Lung (tissue), 11 donors: ENCODE measurements at regions not wholly inside any gene's neighbourhood (a gene's known extent, or its start where the extent isn't known, plus 50 kb on each side); places are given as distances from the start of the nearest gene placed in this dataset.
A peak's percentile ranks its signal among the peaks of the same experiment; 100 is the strongest.

Experiments
- ATAC-seq: fragments of 200-7000 bp; cut with Tn5 transposase; one replicate; pipeline ENCODE4 v1.9.1; 2020; ENCODE audit warnings: moderate number of reproducible peaks; ENCODE audit not compliant: insufficient read depth, low FRiP score
- DNase-seq, 3 donors: peaks; one replicate each; pipeline ENCODE4 v3.0.0-alpha.2; 2013 to 2017
- H3K27ac ChIP-seq, 2 donors: one replicate each; pipeline ENCODE4 v1.5.1; 2013; ENCODE audit warnings: mild to moderate bottlenecking in 2 of 2, moderate library complexity in 2 of 2, control low read depth in 1 of 2, inconsistent platforms in 1 of 2, low read depth in 1 of 2, low read length in 1 of 2
- H3K27me3 ChIP-seq, 3 donors: one replicate each; pipeline ENCODE4 v1.5.1; 2013; ENCODE audit warnings: low read length in 2 of 3; ENCODE audit not compliant: control insufficient read depth in 3 of 3, insufficient read depth in 3 of 3
- H3K36me3 ChIP-seq, 4 donors: one replicate each; pipeline ENCODE4 v1.5.1; 2013; ENCODE audit warnings: low read length in 4 of 4, mild to moderate bottlenecking in 1 of 4, moderate library complexity in 1 of 4; ENCODE audit not compliant: control insufficient read depth in 4 of 4, insufficient read depth in 4 of 4
- H3K4me1 ChIP-seq, 5 donors: one replicate each; pipeline ENCODE4 v1.5.1; 2013; ENCODE audit warnings: low read length in 5 of 5, mild to moderate bottlenecking in 2 of 5, moderate library complexity in 1 of 5; ENCODE audit not compliant: control insufficient read depth in 5 of 5, insufficient read depth in 5 of 5
- H3K4me3 ChIP-seq: one replicate; pipeline ENCODE4 v1.5.1; 2013; ENCODE audit warnings: mild to moderate bottlenecking, control low read depth, moderate library complexity
- H3K9ac ChIP-seq, 2 donors: one replicate each; pipeline ENCODE4 v1.5.1; 2013; ENCODE audit warnings: low read length in 2 of 2, control low read depth in 1 of 2; ENCODE audit not compliant: insufficient read depth in 1 of 2
- H3K9me3 ChIP-seq, 4 donors: one replicate each; pipeline ENCODE4 v1.5.1; 2013; ENCODE audit warnings: low read length in 3 of 4, mild to moderate bottlenecking in 1 of 4, moderate library complexity in 1 of 4; ENCODE audit not compliant: control insufficient read depth in 4 of 4, insufficient read depth in 3 of 4
- WGBS, 2 donors: extraction: QIAGEN DNeasy Blood & Tissue Kit; methylation state at CpG; one replicate each; pipeline ENCODE4 v1.1.7; 2013; 5-methylcytosine and 5-hydroxymethylcytosine counted together
- TF ChIP-seq, protein P1 (sequence below): IDR thresholded peaks from 2 replicates; pipeline ENCODE4 v1.5.1; 2012; ENCODE audit warnings: mild to moderate bottlenecking; ENCODE audit errors: control extremely low read depth, extremely low read depth
- donor health status: control.
- donor health status: control.
- donor health status: Bipolar disorder and iron deficiency.
- donor health status: healthy.
- donor health status: DM: yes; HTN: yes; CAD: no.

- Histone ChIP-seq H3K36me3 (no peaks in the 10 kb centered on the region), H3K9me3 (no peaks in the 10 kb centered on the region), H3K4me1 (peaks cover 0 to 34% (median 12%) of the 10 kb centered on the region in 5 donors), H3K27ac (no peak overlapping the region), H3K4me3 (no peak overlapping the region), H3K9ac (no peak overlapping the region), H3K27me3 (peaks cover 0 to 20% (median 0%) of the 10 kb centered on the region in 3 donors)
- ATAC-seq (no peak), DNase-seq (peak in 1 of 3 donors; percentile 57)
- TF ChIP-seq, protein P1, sequence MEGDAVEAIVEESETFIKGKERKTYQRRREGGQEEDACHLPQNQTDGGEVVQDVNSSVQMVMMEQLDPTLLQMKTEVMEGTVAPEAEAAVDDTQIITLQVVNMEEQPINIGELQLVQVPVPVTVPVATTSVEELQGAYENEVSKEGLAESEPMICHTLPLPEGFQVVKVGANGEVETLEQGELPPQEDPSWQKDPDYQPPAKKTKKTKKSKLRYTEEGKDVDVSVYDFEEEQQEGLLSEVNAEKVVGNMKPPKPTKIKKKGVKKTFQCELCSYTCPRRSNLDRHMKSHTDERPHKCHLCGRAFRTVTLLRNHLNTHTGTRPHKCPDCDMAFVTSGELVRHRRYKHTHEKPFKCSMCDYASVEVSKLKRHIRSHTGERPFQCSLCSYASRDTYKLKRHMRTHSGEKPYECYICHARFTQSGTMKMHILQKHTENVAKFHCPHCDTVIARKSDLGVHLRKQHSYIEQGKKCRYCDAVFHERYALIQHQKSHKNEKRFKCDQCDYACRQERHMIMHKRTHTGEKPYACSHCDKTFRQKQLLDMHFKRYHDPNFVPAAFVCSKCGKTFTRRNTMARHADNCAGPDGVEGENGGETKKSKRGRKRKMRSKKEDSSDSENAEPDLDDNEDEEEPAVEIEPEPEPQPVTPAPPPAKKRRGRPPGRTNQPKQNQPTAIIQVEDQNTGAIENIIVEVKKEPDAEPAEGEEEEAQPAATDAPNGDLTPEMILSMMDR, result no peak
- WGBS, 2 donors, result 65 to 77% methylated on average over 9 of the region's 9 CpGs
Measured at GRCh38 chr16:86306811-86307513, 203.4 kb upstream of the FOXF1 start.

DNA sequence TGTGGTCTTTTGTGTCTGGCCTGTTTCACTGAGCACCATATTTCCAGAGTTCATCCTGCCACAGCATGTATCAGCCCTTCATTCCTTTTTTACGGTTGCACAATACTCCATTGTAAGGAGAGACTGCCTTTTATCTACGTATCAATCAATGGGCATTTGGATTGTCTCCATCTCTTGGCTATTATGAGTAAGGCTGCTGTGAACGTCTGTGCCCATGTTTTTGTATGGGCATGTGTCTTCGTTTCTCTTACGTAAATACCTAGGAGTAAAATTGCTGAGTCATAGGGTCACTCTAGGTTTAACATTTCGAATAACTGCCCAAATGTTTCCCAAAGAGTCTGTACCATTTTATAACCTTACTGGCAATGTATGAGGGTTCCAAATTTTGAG lies 202.8 kb upstream of the FOXF1 start:
- no peak overlapping the region for H3K9ac ChIP-seq
- 59 to 62% methylated on average over 6 of the region's 6 CpGs for WGBS, 2 donors

DNA sequence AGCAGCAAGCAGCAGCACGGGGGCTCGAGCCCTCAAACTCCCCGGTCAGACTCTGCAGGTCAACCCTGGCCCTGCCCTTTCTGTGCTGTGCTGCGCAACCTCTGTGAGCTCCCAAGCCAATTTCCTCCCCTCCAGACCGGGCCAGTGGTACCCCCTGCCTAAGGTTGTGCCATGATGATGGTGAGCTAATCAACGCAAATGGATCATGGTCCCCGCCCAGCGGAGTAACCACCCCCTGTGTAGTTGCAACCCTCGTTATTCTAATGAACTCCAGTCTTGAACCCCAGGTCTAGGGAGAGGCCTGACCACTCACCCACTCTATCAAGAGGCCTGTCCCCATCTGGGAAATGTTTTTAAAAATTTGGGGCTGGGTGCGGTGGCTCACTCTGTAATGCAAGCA lies 201.8 kb upstream of the FOXF1 start:
- Histone ChIP-seq H3K36me3 (no peaks in the 10 kb centered on the region), H3K4me3 (no peak overlapping the region), H3K4me1 (peaks cover 0 to 27% (median 6%) of the 10 kb centered on the region in 5 donors), H3K9me3 (no peaks in the 10 kb centered on the region), H3K27me3 (peaks cover 0 to 17% (median 0%) of the 10 kb centered on the region in 3 donors), H3K27ac (no peak overlapping the region), H3K9ac (no peak overlapping the region)
- no peak for DNase-seq
- TF ChIP-seq, protein P1, result no peak
- 78 to 82% methylated on average over 10 of the region's 10 CpGs for WGBS, 2 donors
- no peak for ATAC-seq

More for the DNA sequence above, 202.8 kb upstream of the FOXF1 start:
- DNase-seq, result no peak
- Histone ChIP-seq H3K27me3 (peaks cover 0 to 17% (median 0%) of the 10 kb centered on the region in 3 donors), H3K4me1 (peaks cover 0 to 29% (median 6%) of the 10 kb centered on the region in 5 donors), H3K4me3 (no peak overlapping the region), H3K27ac (no peak overlapping the region), H3K9me3 (no peaks in the 10 kb centered on the region), H3K36me3 (no peaks in the 10 kb centered on the region)
- TF ChIP-seq, protein P1, result no peak
- no peak for ATAC-seq
